Activated CD4-positive, alpha-beta T cell treated with anti-CD3 and anti-CD28 coated beads, Interleukin-2, amount 10 ng/mL, durations not matched to agents 24 days and 14 days (primary cell): ENCODE measurements at regions not wholly inside any gene's neighbourhood (a gene's known extent, or its start where the extent isn't known, plus 50 kb on each side); places are given as distances from the start of the nearest gene placed in this dataset.
"Not testable (repeated sequence)": the region's sequence is repeated elsewhere in the genome, so short reads cannot be mapped to it uniquely, and the experiment has no call there.

ENCODE experiments used
- DNase-seq: peaks from one replicate; pipeline ENCODE4 v3.0.0; 2022
- H3K27ac Mint-ChIP-seq: one replicate; pipeline ENCODE4 v1.8.0; 2022; ENCODE audit warnings: mild to moderate bottlenecking, mixed read lengths
- H3K27me3 Mint-ChIP-seq: one replicate; pipeline ENCODE4 v1.8.0; 2022; ENCODE audit warnings: mixed read lengths
- H3K36me3 Mint-ChIP-seq: one replicate; pipeline ENCODE4 v1.8.0; 2022; ENCODE audit warnings: low read depth, mild to moderate bottlenecking, mixed read lengths
- H3K4me1 Mint-ChIP-seq: one replicate; pipeline ENCODE4 v1.8.0; 2021; ENCODE audit warnings: mixed read lengths
- H3K4me3 Mint-ChIP-seq: one replicate; pipeline ENCODE4 v1.8.0; 2022; ENCODE audit warnings: mild to moderate bottlenecking, moderate library complexity, mixed read lengths
- H3K9me3 Mint-ChIP-seq: one replicate; pipeline ENCODE4 v1.8.0; 2021; ENCODE audit warnings: mixed read lengths
- intact Hi-C: fragments of 100-400 bp; cut with micrococcal nuclease; formaldehyde crosslinking; loops from one replicate; pipeline ENCODE4 v1.15.1; 2023

GRCh38 chr11:134503100-134503499, 91.1 kb upstream of the B3GAT1 start:
- Mint-ChIP-seq H3K36me3 (no peaks in the 10 kb centered on the region), H3K27me3 (peaks cover 3% of the 10 kb centered on the region), H3K4me3 (no peak overlapping the region), H3K4me1 (no peaks in the 10 kb centered on the region), H3K27ac (no peak overlapping the region), H3K9me3 (no peaks in the 10 kb centered on the region)
- intact Hi-C loops, result no loop called here
- no peak for DNase-seq

- intact Hi-C loops, result no loop called here
- Mint-ChIP-seq H3K27ac (no peak overlapping the region), H3K4me3 (no peak overlapping the region), H3K27me3 (peaks cover 3% of the 10 kb centered on the region), H3K36me3 (no peaks in the 10 kb centered on the region), H3K9me3 (no peaks in the 10 kb centered on the region), H3K4me1 (no peaks in the 10 kb centered on the region)
- no peak for DNase-seq
These were observed 90.1 kb upstream of the B3GAT1 start for GRCh38 chr11:134502153-134502550.

- Mint-ChIP-seq H3K4me1 (no peaks in the 10 kb centered on the region), H3K27ac (no peak overlapping the region), H3K27me3 (peaks cover 8% of the 10 kb centered on the region), H3K36me3 (no peaks in the 10 kb centered on the region), H3K9me3 (no peaks in the 10 kb centered on the region), H3K4me3 (no peak overlapping the region)
- intact Hi-C loops, result no loop called here
- DNase-seq, result no peak
These were observed 89.5 kb upstream of the B3GAT1 start for GRCh38 chr11:134501406-134502152.

- DNase-seq, result no peak
- Mint-ChIP-seq H3K36me3 (no peaks in the 10 kb centered on the region), H3K27ac (no peak overlapping the region), H3K9me3 (no peaks in the 10 kb centered on the region), H3K27me3 (peaks cover 7% of the 10 kb centered on the region), H3K4me1 (no peaks in the 10 kb centered on the region), H3K4me3 (no peak overlapping the region)
- intact Hi-C loops, result no loop called here
These were observed 88.6 kb upstream of the B3GAT1 start for GRCh38 chr11:134500621-134501020.

GRCh38 chr11:134499990-134500389, 87.9 kb upstream of the B3GAT1 start:
- Mint-ChIP-seq H3K36me3 (no peaks in the 10 kb centered on the region), H3K27me3 (peaks cover 10% of the 10 kb centered on the region), H3K4me3 (no peak overlapping the region), H3K9me3 (no peaks in the 10 kb centered on the region), H3K27ac (no peak overlapping the region), H3K4me1 (no peaks in the 10 kb centered on the region)
- intact Hi-C loops, result no loop called here
- DNase-seq, result no peak

GRCh38 chr11:134498326-134499139, 86.5 kb upstream of the B3GAT1 start:
- Mint-ChIP-seq H3K27me3 (peaks cover 10% of the 10 kb centered on the region), H3K36me3 (no peaks in the 10 kb centered on the region), H3K9me3 (no peaks in the 10 kb centered on the region), H3K4me1 (no peaks in the 10 kb centered on the region), H3K4me3 (no peak overlapping the region), H3K27ac (no peak overlapping the region)
- no peak for DNase-seq
- intact Hi-C loops, result no loop called here

GRCh38 chr11:134497586-134497985, 85.5 kb upstream of the B3GAT1 start:
- no peak overlapping the region for H3K27ac Mint-ChIP-seq
- H3K9me3 Mint-ChIP-seq, result no peaks in the 10 kb centered on the region
- no peak overlapping the region for H3K4me3 Mint-ChIP-seq
- intact Hi-C loops, result no loop called here
- H3K4me1 Mint-ChIP-seq, result no peaks in the 10 kb centered on the region
- no peak for DNase-seq
- H3K36me3 Mint-ChIP-seq, result no peaks in the 10 kb centered on the region
- H3K27me3 Mint-ChIP-seq, result peaks cover 10% of the 10 kb centered on the region

- H3K9me3 Mint-ChIP-seq, DNase-seq, H3K27ac Mint-ChIP-seq, H3K36me3 Mint-ChIP-seq, intact Hi-C loops, H3K4me1 Mint-ChIP-seq, H3K4me3 Mint-ChIP-seq: not testable (repeated sequence)
- H3K27me3 Mint-ChIP-seq, result peaks cover 10% of the 10 kb centered on the region
These were observed 84.0 kb upstream of the B3GAT1 start for GRCh38 chr11:134496058-134496457.

- H3K36me3 Mint-ChIP-seq, H3K27ac Mint-ChIP-seq, DNase-seq, H3K9me3 Mint-ChIP-seq, intact Hi-C loops, H3K4me3 Mint-ChIP-seq, H3K4me1 Mint-ChIP-seq: not testable (repeated sequence)
- H3K27me3 Mint-ChIP-seq, result peaks cover 10% of the 10 kb centered on the region
These were observed 82.4 kb upstream of the B3GAT1 start for GRCh38 chr11:134494395-134494794.

GRCh38 chr11:134492411-134492810, 80.4 kb upstream of the B3GAT1 start:
- intact Hi-C loops, H3K27ac Mint-ChIP-seq, DNase-seq, H3K4me3 Mint-ChIP-seq, H3K36me3 Mint-ChIP-seq, H3K9me3 Mint-ChIP-seq, H3K4me1 Mint-ChIP-seq: not testable (repeated sequence)
- peaks cover 10% of the 10 kb centered on the region for H3K27me3 Mint-ChIP-seq

- intact Hi-C loops, result no loop called here
- no peaks in the 10 kb centered on the region for H3K27me3 Mint-ChIP-seq
- H3K4me1 Mint-ChIP-seq, result no peaks in the 10 kb centered on the region
- no peak for DNase-seq
- no peaks in the 10 kb centered on the region for H3K9me3 Mint-ChIP-seq
- no peaks in the 10 kb centered on the region for H3K36me3 Mint-ChIP-seq
- no peak overlapping the region for H3K27ac Mint-ChIP-seq
- no peak overlapping the region for H3K4me3 Mint-ChIP-seq
These were observed 77.7 kb upstream of the B3GAT1 start for GRCh38 chr11:134489728-134490127.

GRCh38 chr11:134488913-134489312, 76.9 kb upstream of the B3GAT1 start:
- intact Hi-C loops, result no loop called here
- no peaks in the 10 kb centered on the region for H3K27me3 Mint-ChIP-seq
- H3K9me3 Mint-ChIP-seq, result no peaks in the 10 kb centered on the region
- no peak overlapping the region for H3K27ac Mint-ChIP-seq
- DNase-seq, result no peak
- H3K4me1 Mint-ChIP-seq, result no peaks in the 10 kb centered on the region
- no peak overlapping the region for H3K4me3 Mint-ChIP-seq
- no peaks in the 10 kb centered on the region for H3K36me3 Mint-ChIP-seq

GRCh38 chr11:134488512-134488911, 76.5 kb upstream of the B3GAT1 start:
- intact Hi-C loops, result no loop called here
- Mint-ChIP-seq H3K36me3 (no peaks in the 10 kb centered on the region), H3K27me3 (no peaks in the 10 kb centered on the region), H3K4me3 (no peak overlapping the region), H3K9me3 (no peaks in the 10 kb centered on the region), H3K4me1 (no peaks in the 10 kb centered on the region), H3K27ac (no peak overlapping the region)
- DNase-seq, result no peak

- no peak overlapping the region for H3K27ac Mint-ChIP-seq
- no peak for DNase-seq
- no peak overlapping the region for H3K4me3 Mint-ChIP-seq
- H3K9me3 Mint-ChIP-seq, result no peaks in the 10 kb centered on the region
- H3K4me1 Mint-ChIP-seq, result no peaks in the 10 kb centered on the region
- H3K36me3 Mint-ChIP-seq, result no peaks in the 10 kb centered on the region
- H3K27me3 Mint-ChIP-seq, result no peaks in the 10 kb centered on the region
- intact Hi-C loops, result no loop called here
These were observed 75.7 kb upstream of the B3GAT1 start for GRCh38 chr11:134487696-134488095.
